Brain microvascular endothelial cell (primary cell): ENCODE measurements at regions not wholly inside any gene's neighbourhood (a gene's known extent, or its start where the extent isn't known, plus 50 kb on each side); places are given as distances from the start of the nearest gene placed in this dataset.

Experiments used
- DNase-seq: peaks from one replicate; pipeline ENCODE4 v3.0.0-alpha.2; 2020
- H3K27ac ChIP-seq: fragments of 250-450 bp; sonication (Bioruptor Pico); 2 replicates; pipeline ENCODE4 v1.5.1; 2020; ENCODE audit warnings: mild to moderate bottlenecking, moderate library complexity
- H3K27me3 ChIP-seq: fragments of 250-450 bp; sonication (Bioruptor Pico); replicated peaks from 2 replicates; pipeline ENCODE4 v1.5.1; 2020; ENCODE audit warnings: mild to moderate bottlenecking
- H3K36me3 ChIP-seq: fragments of 250-450 bp; sonication (Bioruptor Pico); replicated peaks from 2 replicates; pipeline ENCODE4 v1.5.1; 2020; ENCODE audit warnings: mild to moderate bottlenecking
- H3K4me3 ChIP-seq: 2 replicates; pipeline ENCODE4 v1.5.1; 2011; ENCODE audit warnings: low read depth, mild to moderate bottlenecking, control low read depth, low read length, moderate library complexity
- in situ Hi-C: cut with HindIII; loops from 2 replicates; pipeline ENCODE4 v1.10.0; 2017; ENCODE audit warnings: low sequenced_read_pairs, low pct_ligation_motif_present
- TF ChIP-seq, protein P1 (sequence below): IDR thresholded peaks from 2 replicates; pipeline ENCODE4 v1.5.1; 2011; ENCODE audit warnings: low read depth, mild to moderate bottlenecking, moderate library complexity, low read length, control low read depth, inconsistent platforms; ENCODE audit errors: missing control alignments

DNA sequence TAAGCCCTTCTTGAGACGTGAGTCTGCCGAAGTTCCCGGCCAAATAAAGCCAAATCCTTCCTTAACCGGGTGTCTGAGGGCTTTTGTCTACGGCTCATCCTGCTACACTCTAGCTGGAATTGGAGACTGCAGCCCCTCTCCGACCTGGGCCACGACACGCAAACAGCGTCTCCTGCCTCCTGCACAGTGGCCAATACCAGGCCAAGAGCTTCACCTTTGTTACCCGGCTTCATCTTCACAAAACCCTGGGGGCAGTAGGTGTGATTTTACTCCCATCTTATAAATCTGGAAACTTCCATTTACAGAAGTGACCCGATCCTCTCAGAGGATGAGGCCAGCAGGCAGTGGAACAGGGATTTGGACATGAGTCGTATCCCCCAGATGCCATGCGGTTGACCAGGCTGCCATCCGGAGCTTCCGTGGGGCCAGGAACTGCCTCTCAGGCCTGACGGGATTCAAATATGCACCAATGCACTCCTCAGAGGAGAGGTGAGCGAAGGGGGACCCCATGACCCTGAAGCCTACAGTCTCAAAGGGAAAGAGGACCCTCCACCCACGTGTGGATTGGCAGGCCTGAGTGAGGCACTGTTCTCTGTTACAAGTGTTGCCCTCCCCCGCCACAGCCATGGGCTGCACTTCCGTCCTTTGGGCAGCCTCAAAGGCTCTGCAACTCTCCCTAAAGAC lies 53.2 kb upstream of the KLF13 start:
- H3K27ac ChIP-seq = no peak overlapping the region

DNA sequence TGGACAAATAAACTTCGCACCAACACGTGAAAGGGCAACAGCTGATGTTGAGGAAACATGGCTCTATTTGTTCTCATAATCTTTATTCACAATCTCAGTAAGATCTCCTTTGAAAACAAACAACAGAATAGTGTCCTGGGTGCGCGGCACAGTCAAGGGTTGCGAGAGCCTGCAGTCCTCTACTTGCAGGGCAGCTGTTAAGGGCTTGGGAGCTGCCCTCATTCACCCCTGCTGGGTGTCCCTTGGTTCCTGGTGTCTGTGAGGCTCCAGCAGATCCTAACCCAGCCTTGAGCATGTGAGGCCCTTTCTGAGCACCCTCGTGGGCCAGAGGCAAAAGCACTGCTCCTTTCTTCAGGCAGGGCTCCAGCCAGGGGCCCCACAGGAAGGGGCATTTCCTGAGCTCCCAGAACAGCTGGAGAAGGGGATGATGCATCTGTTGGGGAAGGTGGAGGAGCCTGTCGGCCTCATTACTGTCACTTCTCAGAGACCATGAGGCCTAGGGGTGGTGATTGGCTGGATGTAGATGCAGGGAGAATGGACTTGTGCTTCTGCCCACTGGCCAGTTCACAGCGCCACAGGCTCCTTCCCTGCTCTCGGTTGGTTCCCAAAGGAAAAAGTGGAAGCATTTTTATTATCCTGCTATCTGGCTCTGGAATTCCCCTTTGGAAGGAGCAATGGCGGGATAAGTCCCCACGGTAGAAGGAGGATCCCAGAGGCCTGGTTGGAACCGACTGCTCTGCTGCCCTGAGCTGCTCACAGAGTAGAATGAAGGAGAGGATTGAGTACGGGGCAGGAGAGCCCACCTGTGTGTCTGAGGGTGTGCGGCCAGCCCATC lies 51.9 kb upstream of the KLF13 start:
- DNase-seq = no peak
- Histone ChIP-seq H3K27me3 (no peaks in the 10 kb centered on the region), H3K27ac (no peak overlapping the region), H3K4me3 (no peak overlapping the region), H3K36me3 (no peaks in the 10 kb centered on the region)
- in situ Hi-C loops = no loop called here
- TF ChIP-seq, protein P1, sequence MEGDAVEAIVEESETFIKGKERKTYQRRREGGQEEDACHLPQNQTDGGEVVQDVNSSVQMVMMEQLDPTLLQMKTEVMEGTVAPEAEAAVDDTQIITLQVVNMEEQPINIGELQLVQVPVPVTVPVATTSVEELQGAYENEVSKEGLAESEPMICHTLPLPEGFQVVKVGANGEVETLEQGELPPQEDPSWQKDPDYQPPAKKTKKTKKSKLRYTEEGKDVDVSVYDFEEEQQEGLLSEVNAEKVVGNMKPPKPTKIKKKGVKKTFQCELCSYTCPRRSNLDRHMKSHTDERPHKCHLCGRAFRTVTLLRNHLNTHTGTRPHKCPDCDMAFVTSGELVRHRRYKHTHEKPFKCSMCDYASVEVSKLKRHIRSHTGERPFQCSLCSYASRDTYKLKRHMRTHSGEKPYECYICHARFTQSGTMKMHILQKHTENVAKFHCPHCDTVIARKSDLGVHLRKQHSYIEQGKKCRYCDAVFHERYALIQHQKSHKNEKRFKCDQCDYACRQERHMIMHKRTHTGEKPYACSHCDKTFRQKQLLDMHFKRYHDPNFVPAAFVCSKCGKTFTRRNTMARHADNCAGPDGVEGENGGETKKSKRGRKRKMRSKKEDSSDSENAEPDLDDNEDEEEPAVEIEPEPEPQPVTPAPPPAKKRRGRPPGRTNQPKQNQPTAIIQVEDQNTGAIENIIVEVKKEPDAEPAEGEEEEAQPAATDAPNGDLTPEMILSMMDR = no peak

More for the DNA sequence above, 53.2 kb upstream of the KLF13 start:
- H3K4me3 ChIP-seq = no peak overlapping the region
- no peaks in the 10 kb centered on the region for H3K36me3 ChIP-seq
- H3K27me3 ChIP-seq = no peaks in the 10 kb centered on the region
- TF ChIP-seq, protein P1 = no peak
- in situ Hi-C loops = no loop called here
- no peak for DNase-seq

GRCh38 chr15:31275331-31276262 lies 51.0 kb upstream of the KLF13 start:
- no peaks in the 10 kb centered on the region for H3K27me3 ChIP-seq
- no peaks in the 10 kb centered on the region for H3K36me3 ChIP-seq
- no peak for DNase-seq
- in situ Hi-C loops = no loop called here
- no peak overlapping the region for H3K4me3 ChIP-seq
- TF ChIP-seq, protein P1 = no peak
- H3K27ac ChIP-seq = no peak overlapping the region

DNA sequence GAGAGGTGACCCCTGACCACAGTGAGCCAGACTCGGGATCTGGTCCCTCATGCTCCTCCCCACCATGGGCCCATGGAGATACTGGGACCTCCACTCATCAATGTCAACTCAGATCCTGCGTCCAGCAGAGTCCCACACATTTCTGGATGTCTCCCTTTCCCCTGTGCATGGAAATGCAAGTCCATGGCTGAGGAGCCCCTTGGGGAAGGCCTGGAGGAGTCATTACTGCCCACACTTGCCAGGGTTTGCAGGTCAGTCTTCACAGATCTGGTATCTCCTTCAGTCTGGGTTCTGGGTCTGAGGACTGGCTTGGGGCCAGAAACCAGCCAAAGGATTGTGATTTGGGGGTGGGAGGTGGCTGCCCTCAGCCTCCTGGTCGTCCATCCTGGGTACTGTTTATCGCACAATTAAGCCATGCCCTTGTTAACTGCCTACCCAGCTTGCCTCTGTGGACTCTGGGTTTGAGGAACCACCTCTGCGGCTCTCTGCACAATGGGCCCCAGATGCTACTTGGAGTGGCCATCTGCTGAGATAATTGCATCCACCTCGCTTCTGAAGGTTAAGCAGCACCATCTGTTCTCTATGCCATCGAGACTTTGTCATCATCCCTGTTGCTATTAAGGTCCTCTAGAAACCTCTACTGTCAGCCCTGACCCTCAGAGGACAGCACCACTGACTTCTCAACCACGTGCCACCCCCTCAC lies 49.9 kb upstream of the KLF13 start:
- H3K27ac ChIP-seq = no peak overlapping the region
- H3K4me3 ChIP-seq = no peak overlapping the region
- DNase-seq = no peak
- no peaks in the 10 kb centered on the region for H3K36me3 ChIP-seq
- H3K27me3 ChIP-seq = no peaks in the 10 kb centered on the region
- in situ Hi-C loops = no loop called here
- TF ChIP-seq, protein P1 = no peak
